ENCODE measurements at regions not wholly inside any gene's neighbourhood (a gene's known extent, or its start where the extent isn't known, plus 50 kb on each side); places are given as distances from the start of the nearest gene placed in this dataset.

DNA sequence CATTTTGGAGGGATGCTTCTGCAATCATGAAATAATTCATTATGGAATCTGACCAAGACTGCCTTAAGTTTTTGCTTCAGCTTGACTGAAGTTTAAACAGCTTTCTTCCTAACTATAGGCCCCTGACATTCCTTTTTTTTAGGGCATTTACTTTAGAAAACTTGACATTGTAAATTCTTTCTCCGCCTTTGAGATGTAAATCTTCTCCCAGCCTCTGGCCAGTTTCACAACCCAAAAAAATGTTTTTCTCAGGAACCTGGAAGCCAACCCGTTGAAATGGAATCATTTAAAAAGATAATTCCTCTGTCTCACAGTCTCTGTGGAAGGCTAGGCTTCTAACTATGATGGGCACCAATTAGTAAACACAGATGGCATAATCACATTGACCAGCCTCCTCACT is 710.4 kb upstream of the PABPC4L start:
- WGBS, 2 donors: 53 to 54% methylated on average over 2 of the region's 2 CpGs
- DNase-seq (no peak), ATAC-seq (ENCODE audit: low FRiP score in 2 of 2) (no peak)
- Histone ChIP-seq H3K27me3 (no peaks in the 10 kb centered on the region), H3K9me3 (no peaks in the 10 kb centered on the region), H3K36me3 (no peaks in the 10 kb centered on the region), H3K27ac (no peak overlapping the region), H3K4me1 (no peaks in the 10 kb centered on the region), H3K4me3 (no peak overlapping the region)
- TF ChIP-seq EP300 (IDR thresholded peaks at IDR 0.05) (no peak), POLR2A (IDR thresholded peaks at IDR 0.05) (no peak), POLR2AphosphoS5 (IDR thresholded peaks at IDR 0.05) (no peak)
- TF ChIP-seq, protein P1, sequence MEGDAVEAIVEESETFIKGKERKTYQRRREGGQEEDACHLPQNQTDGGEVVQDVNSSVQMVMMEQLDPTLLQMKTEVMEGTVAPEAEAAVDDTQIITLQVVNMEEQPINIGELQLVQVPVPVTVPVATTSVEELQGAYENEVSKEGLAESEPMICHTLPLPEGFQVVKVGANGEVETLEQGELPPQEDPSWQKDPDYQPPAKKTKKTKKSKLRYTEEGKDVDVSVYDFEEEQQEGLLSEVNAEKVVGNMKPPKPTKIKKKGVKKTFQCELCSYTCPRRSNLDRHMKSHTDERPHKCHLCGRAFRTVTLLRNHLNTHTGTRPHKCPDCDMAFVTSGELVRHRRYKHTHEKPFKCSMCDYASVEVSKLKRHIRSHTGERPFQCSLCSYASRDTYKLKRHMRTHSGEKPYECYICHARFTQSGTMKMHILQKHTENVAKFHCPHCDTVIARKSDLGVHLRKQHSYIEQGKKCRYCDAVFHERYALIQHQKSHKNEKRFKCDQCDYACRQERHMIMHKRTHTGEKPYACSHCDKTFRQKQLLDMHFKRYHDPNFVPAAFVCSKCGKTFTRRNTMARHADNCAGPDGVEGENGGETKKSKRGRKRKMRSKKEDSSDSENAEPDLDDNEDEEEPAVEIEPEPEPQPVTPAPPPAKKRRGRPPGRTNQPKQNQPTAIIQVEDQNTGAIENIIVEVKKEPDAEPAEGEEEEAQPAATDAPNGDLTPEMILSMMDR (IDR thresholded peaks at IDR 0.05): no peak

DNA sequence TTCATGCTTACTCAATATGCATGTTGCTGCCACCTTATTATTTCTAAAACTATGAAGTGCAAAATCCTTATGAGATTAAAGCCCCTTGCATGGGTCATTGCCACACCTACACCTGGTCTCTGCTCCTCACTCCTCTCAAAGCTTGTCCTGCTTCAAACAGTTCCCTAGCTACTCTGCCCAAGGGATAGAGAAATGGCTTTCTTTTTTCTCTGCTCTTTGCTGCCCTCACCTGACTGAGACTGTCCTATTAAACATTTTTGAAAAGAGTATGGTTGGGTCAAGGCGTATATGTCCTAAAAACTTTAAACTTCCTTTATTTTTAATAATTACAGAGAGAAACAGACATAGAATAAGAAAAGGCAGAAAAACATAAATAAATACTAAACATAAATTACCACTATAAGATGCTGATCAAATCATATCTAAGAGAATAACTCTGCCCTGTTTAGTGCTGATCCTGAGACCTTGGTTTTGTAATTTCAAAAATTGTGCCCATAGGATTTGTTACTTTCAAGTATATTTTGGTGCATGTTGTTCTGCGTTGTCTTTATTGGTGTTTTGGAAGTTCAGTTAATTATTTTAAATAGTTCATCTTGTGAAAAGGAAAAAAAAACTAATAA is 704.9 kb upstream of the PABPC4L start:
- DNase-seq (no peak), ATAC-seq (ENCODE audit: low FRiP score in 2 of 2) (no peak)
- H3K4me3 ChIP-seq: no peak overlapping the region
- no peaks in the 10 kb centered on the region for H3K9me3 ChIP-seq
- WGBS, 2 donors: 63% methylated on average over 2 of the region's 2 CpGs
- no peak overlapping the region for H3K27ac ChIP-seq
- H3K36me3 ChIP-seq: no peaks in the 10 kb centered on the region
- H3K4me1 ChIP-seq: no peaks in the 10 kb centered on the region
- TF ChIP-seq POLR2A (IDR thresholded peaks at IDR 0.05) (no peak), EP300 (IDR thresholded peaks at IDR 0.05) (no peak), POLR2AphosphoS5 (IDR thresholded peaks at IDR 0.05) (no peak)
- TF ChIP-seq, protein P1 (IDR thresholded peaks at IDR 0.05): no peak
- H3K27me3 ChIP-seq: no peaks in the 10 kb centered on the region

DNA sequence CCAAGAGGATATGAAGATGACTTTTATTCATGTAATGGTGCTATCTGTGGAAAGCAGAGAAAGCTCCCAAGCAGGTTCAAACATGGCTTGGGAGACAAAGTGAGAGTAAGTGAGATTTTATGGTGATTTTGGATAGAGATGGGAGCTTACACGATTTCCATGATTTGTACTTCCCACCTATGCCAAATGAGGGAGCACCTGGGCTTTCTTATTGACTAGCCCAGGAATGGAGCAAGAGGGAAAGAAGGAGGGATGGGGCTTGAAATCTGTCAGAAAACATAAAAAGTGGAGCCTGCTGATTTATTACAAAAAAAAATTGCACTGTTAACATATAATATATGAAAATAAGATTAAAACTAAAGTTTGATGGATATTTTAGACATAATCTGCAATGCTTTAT is 703.5 kb upstream of the PABPC4L start:
- DNase-seq (no peak), ATAC-seq (ENCODE audit: low FRiP score in 2 of 2) (no peak)
- Histone ChIP-seq H3K27ac (no peak overlapping the region), H3K27me3 (no peaks in the 10 kb centered on the region), H3K4me3 (no peak overlapping the region), H3K4me1 (no peaks in the 10 kb centered on the region), H3K36me3 (no peaks in the 10 kb centered on the region), H3K9me3 (no peaks in the 10 kb centered on the region)
- TF ChIP-seq, protein P1 (IDR thresholded peaks at IDR 0.05): no peak
- TF ChIP-seq EP300 (IDR thresholded peaks at IDR 0.05) (no peak), POLR2AphosphoS5 (IDR thresholded peaks at IDR 0.05) (no peak), POLR2A (IDR thresholded peaks at IDR 0.05) (no peak)
- WGBS, 2 donors: 78 to 88% methylated on average over 1 of the region's 1 CpG

DNA sequence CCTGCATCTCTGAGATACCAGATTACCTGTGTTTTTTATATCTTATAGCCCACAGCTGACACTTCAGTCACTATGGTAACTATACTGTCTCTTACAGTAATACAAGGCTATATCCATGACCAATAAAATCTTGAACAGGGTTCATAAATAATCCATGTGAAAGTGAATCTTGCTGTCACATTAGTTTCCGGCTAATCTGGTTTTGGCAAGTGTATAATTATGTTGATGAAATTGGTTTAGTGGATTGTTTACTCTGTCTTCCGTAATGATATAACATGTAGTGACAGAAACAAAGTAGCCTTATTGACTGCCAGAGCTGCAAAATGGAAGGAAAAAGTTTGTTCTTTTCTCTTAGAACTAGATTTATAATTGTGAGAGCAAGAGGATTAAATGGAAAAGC is 686.6 kb upstream of the PABPC4L start:
- DNase-seq: no peak
- H3K4me1 ChIP-seq: no peaks in the 10 kb centered on the region
- 54 to 68% methylated on average over 2 of the region's 2 CpGs for WGBS, 2 donors
- H3K4me3 ChIP-seq: no peak overlapping the region
- no peaks in the 10 kb centered on the region for H3K9me3 ChIP-seq
- TF ChIP-seq EP300 (IDR thresholded peaks at IDR 0.05) (no peak), POLR2AphosphoS5 (IDR thresholded peaks at IDR 0.05) (no peak), POLR2A (IDR thresholded peaks at IDR 0.05) (no peak)
- TF ChIP-seq, protein P1 (IDR thresholded peaks at IDR 0.05): no peak
- no peaks in the 10 kb centered on the region for H3K36me3 ChIP-seq
- no peak for ATAC-seq (ENCODE audit: low FRiP score in 2 of 2)
- no peak overlapping the region for H3K27ac ChIP-seq
- H3K27me3 ChIP-seq: no peaks in the 10 kb centered on the region

DNA sequence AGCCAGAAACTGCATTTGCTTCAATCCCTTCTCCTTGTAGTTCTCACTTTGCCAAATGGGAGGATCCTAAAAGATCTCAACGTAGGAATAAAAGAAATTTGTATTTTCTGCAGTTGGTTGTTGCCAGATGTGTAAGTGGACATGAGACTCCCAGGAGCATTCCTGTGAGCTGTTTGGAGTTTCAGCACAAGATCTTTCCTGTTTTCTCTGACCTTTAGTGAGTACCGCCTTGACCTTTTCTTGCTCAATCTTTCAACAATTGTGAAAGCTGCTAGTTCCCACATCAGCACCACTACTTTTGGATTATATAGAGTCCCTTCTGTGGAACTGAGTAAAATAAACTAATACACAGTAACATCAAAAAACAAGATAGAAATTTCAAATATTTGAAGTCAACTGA is 683.8 kb upstream of the PABPC4L start:
- ATAC-seq (ENCODE audit: low FRiP score in 2 of 2) (no peak), DNase-seq (no peak)
- H3K27ac ChIP-seq: no peak overlapping the region
- H3K9me3 ChIP-seq: no peaks in the 10 kb centered on the region
- no peaks in the 10 kb centered on the region for H3K27me3 ChIP-seq
- TF ChIP-seq EP300 (IDR thresholded peaks at IDR 0.05) (no peak), POLR2A (IDR thresholded peaks at IDR 0.05) (no peak), POLR2AphosphoS5 (IDR thresholded peaks at IDR 0.05) (no peak)
- TF ChIP-seq, protein P1 (IDR thresholded peaks at IDR 0.05): no peak
- H3K4me3 ChIP-seq: no peak overlapping the region
- 76 to 78% methylated on average over 2 of the region's 2 CpGs for WGBS, 2 donors
- no peaks in the 10 kb centered on the region for H3K4me1 ChIP-seq
- H3K36me3 ChIP-seq: no peaks in the 10 kb centered on the region

Measured in upper lobe of left lung (tissue), 6 donors.